GM12891 (cell line): ENCODE measurements at regions not wholly inside any gene's neighbourhood (a gene's known extent, or its start where the extent isn't known, plus 50 kb on each side); places are given as distances from the start of the nearest gene placed in this dataset.

Experiments used
- PAX5 ChIP-seq: IDR thresholded peaks from 2 replicates; pipeline ENCODE4 v1.6.1; 2011; ENCODE audit warnings: low read length, moderate library complexity, mild to moderate bottlenecking; ENCODE audit not compliant: insufficient read depth, severe bottlenecking
- POLR2A ChIP-seq: IDR thresholded peaks from 2 replicates; pipeline ENCODE4 v1.6.1; 2011; ENCODE audit warnings: low read depth, low read length, control low read depth
- POLR2AphosphoS5 ChIP-seq: IDR thresholded peaks from 2 replicates; pipeline ENCODE4 v1.6.1; 2011; ENCODE audit warnings: low read depth, low read length, control low read depth
- POU2F2 ChIP-seq: IDR thresholded peaks from 2 replicates; pipeline ENCODE4 v1.6.1; 2011; ENCODE audit warnings: low read depth, mild to moderate bottlenecking, control low read depth, low read length, moderate library complexity
- SPI1 ChIP-seq: IDR thresholded peaks from 2 replicates; pipeline ENCODE4 v1.6.1; 2011; ENCODE audit warnings: low read depth, low read length, control low read depth
- TAF1 ChIP-seq: IDR thresholded peaks from 2 replicates; pipeline ENCODE4 v1.6.1; 2011; ENCODE audit warnings: low read depth, low read length, control low read depth

DNA sequence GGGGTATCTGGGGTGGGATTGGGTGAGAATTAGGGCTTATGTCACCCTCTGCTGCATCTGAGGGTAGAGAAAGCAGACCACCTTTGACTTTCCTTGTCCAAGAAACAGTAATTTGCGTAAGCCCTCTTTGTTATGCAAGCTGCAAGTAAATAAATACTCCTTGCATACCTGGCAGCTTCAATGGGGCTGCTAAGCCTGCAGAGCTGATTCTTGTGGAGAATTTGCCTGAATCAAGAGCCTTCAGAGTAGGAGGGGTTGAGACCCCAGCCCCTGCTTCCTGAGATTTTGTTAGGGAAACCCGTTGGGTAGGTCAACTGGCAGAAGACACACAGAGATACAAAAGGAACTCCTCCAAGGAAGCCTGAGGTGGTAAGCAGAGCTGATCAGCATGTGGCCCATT lies 515.1 kb downstream of the DMAC1 start:
- TF ChIP-seq SPI1 (no peak), POLR2AphosphoS5 (no peak), TAF1 (no peak), POLR2A (no peak), PAX5 (no peak), POU2F2 (no peak)
